OCI-M1 (cell line): ENCODE measurements at regions not wholly inside any gene's neighbourhood (a gene's known extent, or its start where the extent isn't known, plus 50 kb on each side); places are given as distances from the start of the nearest gene placed in this dataset.

Experiments
- DNase-seq: peaks from one replicate; lab custom pipeline; 2025; lab: John Stamatoyannopoulos, UW

DNA sequence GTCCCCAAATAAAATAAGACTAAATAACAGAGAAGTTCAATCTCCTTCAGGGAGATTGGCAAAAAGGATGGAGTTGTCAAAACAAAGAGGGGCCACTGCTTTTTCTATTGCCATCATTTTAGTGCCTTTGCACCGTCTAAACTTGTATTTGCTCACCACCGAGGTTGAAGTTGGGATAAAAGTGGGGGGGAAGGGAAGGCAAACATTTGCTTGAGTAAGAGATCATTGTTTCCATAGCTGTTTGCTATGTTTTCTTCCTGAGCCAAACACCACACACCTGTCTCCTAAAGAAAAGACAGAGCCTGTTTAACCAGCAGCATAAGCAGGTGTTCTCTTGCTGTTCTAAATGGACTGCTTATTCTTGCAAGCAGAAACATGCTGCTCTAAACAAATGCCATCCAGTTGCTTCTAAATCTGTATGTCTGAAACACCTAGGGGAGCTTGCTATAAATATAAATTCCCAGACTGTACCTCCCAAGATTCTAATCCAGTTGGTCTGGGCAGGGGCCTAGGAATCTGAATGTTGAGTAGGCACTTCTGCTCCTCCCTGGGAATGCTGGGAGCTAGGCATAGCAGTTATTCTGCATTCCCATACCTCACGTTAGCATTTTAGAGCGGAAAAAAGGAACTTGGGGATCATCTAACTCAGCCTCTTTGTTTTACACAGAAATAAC lies 179.4 kb upstream of the ARL4C start:
- no peak for DNase-seq

DNA sequence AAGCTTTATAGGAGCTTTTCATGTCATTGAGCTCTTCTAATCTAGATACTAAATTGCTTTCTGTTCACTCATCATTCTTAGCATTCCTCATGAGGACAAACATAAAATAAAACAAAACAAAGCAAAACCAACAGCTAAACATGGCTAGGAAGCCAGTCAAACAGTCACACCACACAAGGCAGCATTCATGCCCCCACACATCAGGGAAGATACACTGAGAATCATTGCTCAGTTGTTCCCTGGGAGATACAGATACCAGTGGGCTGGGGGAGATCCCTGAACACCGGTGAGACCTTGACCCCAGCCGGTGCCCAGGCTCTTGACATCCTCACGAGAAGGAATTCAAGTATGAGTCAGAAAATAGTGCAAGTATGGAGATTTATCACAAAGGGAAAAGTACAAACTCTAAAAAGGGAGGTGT lies 177.9 kb upstream of the ARL4C start:
- no peak for DNase-seq

DNA sequence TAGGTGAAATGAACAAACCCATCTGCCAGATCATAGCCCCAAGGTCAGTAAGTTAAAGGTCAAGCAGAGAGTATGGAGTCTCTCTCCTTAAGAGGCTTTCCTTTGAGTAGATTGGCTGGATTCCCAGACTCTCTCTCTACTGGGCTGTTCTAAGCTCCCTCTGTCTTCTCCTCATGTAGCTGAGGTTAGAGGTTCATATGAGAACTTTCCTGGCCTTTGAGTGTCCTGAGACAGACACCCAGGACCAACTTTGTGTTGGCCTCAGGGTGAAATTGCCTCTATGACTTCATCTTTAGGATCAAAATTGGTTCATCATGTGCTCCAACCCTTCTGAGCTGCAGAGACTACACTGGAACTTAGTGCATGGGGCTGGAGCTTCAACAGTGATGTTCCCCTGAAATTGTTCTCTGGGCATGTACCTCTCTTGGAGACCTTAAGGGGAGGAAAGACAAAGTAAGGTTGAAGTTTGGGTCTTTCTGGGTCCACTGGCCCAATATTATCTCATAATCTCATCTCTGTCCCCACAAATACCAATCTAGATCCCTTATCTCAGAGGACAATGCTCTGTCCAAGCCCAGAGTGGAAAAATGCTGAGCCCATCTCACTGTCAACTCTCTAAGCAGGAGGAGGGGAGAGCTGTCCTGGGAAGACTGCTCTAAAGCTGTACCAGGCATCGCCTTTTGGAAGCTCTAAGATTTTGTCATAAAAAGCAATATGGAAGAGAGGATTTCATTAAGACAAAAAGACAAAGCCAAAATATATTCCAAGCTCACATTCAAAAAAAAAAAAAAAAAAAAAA lies 177.3 kb upstream of the ARL4C start:
- no peak for DNase-seq

DNA sequence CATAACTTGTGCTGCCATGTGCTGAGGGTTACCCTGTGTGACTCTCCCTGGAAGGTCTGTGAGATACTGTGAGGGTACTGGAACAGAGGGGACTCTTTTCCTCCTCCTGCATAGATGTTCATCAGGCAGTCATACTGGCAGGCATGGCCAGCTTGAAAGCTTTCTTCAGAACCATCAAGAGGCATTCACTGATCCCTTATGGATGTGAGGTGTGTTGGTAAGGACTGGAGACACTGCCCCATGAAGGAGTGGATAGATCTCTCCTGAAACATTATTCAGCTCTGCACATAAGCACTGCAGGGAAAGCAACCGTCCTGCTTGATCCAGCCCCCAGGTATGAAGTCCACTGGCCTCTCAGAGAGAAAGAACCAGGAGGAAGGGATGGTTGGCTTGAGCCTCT lies 176.6 kb upstream of the ARL4C start:
- no peak for DNase-seq

DNA sequence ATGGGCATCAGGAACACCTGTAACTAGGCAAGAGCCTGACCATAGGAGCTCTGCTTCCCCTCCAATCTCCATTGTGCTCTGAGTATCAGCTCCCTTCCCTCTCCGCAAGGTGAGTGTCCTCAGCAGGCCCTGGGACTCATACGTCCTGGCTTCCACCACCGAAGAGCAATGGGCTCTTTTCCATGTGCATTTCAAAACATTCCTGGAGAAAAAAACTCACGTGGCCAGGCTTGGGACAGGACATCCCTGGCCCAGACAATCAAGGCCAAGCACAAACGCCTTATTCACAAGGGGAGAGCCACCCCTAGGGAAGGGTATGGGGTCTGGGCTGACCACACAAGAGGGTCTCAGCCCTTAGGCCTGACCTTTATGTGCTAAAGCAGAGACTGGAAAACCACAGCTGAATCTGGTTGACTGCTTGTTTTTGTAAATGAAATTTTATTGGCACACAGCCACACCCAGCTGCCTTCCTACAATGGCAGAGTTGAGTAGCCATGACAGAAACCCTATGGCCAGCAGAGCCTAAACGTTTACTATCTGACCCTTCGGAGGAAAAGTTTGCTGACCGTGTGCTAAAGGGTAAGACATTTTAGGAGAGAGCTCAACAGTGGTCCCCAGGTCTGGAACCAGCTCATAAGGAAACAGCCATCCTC lies 175.7 kb upstream of the ARL4C start:
- DNase-seq: no peak

DNA sequence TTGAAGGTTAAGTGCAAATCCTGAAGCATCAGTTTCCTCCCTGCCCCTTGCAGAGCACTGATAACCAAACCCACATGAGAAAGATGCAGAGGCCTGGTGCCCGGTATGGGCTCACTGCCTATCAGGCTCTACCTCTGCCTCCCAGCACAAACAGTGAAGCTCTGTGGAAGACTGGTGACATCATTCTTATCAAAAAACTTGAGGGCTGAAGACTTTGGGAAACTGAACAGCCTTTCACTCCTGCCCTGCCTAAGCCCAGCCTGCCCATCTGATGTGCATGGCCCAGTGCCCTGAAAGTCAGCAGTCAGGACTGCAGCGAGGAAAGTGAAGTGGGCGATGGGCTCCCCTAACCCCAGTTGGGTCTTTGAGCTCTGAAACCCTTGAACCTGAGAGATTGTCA lies 174.8 kb upstream of the ARL4C start:
- no peak for DNase-seq

DNA sequence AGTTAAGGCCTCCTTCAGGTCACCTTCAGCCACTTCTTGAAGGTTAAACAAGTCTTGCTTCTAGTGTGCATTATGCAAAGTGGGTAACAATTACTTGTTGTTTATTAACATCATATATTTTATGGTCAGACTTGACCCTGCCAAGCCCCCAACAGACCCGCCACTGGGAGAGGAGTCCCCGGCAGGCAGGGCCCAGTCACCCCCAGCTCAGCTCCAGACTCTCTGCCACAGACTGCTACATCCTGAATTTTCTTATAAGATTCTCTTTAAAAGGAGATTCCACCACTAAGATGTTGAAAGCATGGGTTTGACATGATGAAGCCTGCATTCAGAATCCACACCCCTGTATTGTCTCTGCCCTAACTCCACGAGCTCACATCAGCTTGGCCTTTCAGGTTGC lies 174.3 kb upstream of the ARL4C start:
- DNase-seq: no peak

DNA sequence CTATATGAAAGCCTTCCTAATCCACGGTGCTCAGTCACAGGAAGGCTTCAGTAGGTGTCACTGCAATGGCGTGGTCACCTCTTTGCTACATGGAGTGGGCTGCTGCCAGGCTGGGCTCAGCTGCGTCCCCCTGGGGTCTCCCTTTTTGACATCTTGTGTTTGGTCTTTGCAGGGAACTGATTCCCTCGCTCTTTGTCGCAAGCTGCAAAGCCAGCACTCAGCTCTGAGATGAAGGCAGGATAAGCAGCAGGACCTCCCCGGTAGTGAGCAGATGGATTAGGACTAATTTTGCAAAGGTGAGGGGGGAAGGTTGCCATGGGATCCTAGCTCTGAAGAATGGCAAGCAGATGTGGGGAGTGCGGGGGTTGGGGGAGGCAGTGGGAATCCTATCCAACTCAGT lies 173.9 kb upstream of the ARL4C start:
- no peak for DNase-seq

DNA sequence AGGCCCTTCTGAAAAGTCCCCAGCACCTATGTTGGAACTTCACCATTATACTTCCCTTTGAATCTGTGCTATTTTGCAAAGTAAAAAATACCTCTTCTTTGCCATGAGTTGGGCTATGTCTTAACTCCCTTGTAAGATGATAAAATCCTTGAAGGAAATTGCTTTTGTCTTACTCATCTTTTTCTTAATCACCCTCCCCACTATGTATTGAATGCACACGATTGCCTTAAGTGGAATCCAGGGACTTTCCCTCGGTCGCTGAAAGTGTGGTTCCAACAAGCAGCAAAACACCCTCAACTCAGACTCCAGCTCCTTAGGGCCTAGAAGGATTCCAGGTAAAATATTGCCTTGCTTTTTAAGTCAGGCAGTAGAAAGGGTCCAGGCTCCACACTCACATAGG lies 173.2 kb upstream of the ARL4C start:
- no peak for DNase-seq

DNA sequence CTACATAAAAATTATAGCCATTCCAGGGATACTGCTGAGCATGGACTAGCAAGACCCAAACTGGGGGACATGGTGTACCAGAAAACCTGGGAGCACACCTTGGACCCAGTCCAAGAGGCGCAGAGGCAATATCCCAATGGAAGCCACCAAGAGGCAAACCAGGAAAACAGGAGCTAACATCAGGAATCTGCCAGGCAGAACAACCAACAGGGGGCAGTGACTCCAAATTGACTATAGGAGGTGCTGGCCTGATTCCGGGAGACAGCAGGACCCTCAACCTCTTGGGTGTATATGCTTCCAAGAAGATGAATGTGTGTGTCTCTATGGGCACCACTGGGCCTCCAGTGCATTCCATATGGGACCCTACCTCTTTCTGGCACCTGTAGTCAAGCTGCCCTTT lies 172.7 kb upstream of the ARL4C start:
- DNase-seq: no peak

DNA sequence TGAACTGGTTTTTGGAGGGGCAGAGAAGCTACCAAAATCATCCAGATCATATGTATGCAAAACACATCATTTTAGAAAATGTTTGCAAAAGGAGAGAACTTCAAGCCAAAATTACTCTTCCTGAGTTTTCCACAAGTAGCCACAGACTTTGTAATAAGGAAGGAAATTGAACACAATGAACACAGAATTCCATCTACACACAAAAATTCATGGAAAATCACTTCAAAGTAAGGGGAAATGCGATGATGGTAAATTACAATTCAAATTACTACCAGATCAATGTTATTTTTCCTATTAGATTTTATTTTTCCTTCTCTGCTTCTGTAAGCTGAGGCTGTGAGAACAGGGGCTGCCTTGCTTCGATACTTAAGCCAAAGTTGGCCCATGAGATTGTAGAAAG lies 172.1 kb upstream of the ARL4C start:
- DNase-seq: no peak

DNA sequence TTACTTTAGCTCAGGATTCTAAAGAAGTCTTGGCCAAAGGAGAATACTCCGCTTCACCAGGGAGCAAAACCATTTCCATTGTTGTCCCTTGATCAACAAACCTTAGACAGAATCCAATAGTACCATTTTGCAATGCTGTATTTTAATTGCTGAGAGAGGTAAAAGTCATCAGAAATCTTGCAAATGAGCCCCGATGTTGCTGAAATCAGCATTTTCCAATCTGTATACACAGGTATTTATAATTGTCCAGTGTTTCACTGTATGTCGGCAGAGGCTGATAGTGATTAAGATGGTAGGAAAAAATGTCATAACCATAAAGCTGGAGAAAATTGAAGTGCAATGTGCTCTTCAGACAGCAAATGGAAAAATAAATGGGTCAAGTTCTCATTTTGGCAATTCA lies 170.0 kb upstream of the ARL4C start:
- DNase-seq: no peak

DNA sequence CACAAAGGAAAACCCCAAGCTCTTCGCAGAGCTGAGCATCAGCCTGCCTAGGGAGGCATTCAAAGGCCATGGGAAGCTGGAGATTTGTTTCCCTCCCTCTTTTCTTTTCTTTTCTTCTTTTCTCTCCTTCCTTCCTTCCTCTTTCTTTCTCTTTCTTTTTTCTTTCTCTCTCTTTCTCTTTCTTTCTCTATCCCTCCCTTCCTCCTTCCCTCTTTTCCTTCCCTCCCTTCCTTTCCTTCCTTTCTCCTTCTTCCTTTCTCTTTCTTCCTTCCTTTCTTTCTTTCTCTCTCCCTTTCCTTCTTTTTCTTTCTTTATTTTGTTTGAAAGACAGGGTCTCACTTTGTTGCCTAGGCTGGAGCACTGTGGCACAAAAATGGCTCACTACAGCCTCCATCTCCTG lies 168.4 kb upstream of the ARL4C start:
- no peak for DNase-seq

DNA sequence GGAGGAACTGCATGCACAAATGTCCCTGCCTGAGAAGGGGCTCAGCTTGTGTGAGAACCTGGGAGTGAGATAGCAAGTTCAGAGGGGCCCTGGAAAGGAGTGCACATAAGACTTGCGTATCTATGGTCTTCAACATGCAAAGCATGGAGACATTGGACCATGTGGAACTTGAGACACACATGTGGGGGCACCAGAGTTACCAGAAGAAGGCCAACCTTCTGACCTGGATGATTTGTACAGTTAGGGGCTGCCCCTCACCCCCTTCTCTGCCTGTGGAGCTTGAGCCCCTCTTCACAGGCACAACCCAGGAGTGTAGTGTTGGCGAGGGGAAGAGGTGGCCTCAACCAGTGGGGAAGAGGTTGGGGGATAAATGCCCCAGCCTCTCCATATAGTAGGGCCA lies 165.0 kb upstream of the ARL4C start:
- no peak for DNase-seq

DNA sequence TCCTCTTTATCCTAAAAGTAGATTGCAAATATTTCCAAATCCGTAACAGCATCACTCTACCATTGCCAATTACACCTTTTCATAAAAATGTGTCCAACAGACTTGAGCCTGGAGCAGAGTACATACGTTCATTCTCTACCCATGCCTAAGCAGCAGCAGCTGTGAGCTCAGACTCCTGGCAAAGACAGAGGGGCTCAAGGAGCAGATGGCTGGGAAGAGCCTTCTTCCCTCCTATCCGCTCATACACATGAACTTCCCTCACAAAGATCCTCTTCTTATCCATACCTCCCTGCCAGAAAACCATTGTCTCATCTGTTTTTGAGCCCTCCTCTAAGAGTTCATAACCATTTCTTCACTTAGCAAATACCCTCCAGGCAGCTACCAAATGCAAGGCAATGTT lies 164.3 kb upstream of the ARL4C start:
- no peak for DNase-seq

DNA sequence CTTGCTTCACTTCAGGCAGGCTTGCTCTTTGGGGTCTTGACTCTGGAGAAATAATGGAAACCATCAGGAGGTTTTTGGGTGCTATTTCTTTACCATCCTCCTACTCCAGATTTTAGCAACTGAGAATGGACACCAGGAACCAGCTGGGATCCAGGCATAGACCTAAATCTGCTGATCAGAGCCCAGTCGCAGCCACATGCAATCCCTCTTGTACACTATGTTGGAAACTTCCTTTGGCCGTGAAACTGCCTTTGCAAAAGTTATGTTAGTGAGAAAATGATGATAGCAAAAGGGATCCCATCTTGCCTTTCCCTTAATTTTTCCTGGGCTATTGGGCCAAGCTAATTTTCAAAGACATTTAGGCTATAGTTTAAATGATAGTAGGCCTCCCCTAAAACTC lies 158.8 kb upstream of the ARL4C start:
- no peak for DNase-seq

DNA sequence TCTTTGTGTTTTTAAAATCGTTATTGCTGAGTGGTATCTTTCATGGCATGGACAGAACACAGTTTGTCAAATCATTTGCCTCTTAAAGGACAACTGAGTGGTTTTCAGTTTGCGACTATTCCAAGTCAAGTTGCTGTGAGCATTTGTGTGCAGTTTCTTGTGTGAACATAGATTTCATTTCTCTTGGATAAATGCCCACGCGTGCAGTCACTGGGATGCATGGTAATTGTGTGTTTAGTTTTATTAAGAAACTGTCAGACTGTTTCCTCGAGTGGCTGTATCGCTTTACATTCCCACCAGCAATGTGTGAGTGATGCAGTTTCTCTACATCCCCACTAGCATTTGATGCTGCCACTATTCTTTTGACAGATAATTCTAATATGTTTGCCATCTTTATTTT lies 154.0 kb upstream of the ARL4C start:
- no peak for DNase-seq

DNA sequence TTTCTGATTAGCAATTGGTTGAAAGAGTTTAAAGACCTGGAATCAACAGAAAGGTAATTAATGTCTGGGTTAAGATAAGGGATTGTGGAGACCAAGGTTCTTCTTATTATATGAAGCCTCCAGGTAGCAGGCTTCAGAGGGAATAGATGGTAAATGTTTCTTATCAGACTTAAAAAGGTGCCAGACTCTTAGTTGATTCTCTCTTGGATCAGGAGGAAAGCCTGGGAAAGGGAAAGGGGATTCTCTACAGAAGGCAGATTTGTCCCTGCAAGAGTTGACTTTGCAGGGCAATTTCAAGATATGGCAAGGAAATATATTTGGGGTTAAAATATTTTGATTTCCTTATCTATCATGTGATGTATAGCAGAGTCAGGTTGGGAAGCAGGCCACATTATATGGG lies 153.1 kb upstream of the ARL4C start:
- no peak for DNase-seq

DNA sequence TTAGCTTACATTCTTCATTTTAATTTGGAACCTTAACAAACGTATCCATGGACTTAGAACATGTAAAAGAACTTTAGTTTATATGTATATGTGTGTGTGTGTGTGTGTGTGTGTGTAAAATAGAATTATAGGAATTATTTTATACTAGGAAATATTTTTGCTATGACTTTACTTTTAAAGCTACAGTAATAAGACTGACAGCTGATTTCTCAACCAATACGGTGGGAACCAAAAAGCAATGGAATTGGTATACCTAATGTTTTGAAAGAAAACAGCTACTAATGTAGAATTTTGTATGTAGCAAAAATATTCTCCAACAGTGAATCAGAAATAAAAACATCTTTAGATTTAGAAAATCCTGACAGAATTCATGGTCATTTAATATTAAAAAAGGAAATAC lies 146.5 kb upstream of the ARL4C start:
- no peak for DNase-seq

DNA sequence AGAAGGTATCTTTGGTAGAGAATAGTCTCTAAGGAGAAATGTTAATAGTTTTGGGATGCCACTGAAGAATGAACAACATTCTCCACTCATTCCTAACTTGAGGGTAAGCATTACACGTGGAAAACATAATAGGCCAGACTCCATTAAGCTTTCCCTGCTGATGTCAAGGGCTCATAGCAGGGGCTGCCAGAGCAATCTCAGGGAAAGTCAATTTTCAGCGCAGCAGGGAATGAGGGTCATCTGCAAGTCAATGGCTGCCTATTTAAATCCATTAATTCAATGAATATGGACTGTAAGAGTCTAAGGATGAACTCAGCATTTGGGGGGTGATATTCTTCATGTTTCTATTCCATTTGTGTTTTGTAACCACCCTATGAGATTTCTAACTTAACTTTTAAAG lies 144.2 kb upstream of the ARL4C start:
- DNase-seq: no peak

DNA sequence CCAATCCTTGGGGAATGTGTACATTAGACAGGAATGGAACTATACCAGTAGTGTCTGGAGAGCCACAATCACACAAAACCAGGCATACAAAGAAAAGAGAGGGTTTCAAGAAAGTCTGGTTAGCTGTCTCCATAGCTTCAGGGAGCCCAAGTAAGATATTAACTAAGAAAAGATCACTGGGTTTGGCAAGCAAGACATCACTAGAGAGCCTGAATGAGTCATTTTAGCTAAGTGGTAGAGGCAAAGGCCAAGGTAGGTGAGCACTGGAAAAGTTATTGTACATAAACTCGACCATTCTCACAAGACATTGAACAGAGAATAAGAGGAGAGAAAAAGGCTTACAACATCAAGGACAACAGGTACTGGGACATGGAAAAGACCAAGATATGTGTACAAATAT lies 143.8 kb upstream of the ARL4C start:
- DNase-seq: no peak

DNA sequence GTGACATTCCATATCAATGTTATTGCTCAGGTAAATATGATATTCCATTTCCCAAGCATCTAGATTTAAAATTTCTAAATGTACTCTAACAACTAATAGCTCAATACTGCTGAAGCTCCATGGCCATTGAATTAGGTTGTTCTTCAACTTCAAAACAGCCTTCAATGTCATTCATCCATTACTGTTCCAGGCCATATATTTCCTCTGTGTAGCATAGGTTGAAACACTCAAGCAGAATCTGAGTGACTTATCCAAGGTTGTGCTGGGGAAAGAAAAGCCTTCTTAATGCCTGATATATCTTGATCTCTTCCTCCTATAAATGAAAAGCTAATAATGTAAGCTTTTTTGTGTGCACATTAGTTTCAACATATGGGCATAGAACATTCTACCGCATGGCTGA lies 142.1 kb upstream of the ARL4C start:
- DNase-seq: no peak

DNA sequence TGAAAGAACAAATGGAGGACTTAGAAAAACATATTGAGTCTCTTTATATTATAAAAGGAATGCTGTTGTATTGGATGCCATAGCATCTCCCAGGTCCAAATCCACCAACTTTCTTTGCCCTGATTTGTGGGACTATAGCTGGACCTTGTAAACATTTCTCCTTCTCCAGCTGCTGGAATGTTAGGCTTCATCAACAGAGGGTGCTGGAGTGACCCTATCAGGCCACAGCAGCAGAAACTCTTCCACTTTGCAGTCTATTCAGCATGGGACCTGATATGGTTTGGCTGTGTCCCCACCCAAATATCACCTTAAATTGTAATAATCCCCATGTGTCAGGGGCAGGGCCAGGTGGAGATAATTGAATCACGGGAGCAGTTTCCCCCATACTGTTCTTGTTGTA lies 138.4 kb upstream of the ARL4C start:
- no peak for DNase-seq
